ENCODE measurements at regions not wholly inside any gene's neighbourhood (a gene's known extent, or its start where the extent isn't known, plus 50 kb on each side); places are given as distances from the start of the nearest gene placed in this dataset.

- BruUV-seq (replicated peaks): no TSS peak
- Histone ChIP-seq H3K4me3 (ENCODE audit: low read depth, low read length, poor library complexity, severe bottlenecking) (no peak overlapping the region), H3K27ac (ENCODE audit: low read depth, low read length, poor library complexity, severe bottlenecking) (no peak overlapping the region), H3K36me3 (ENCODE audit: insufficient read depth, low read length, poor library complexity, severe bottlenecking) (no peaks in the 10 kb centered on the region), H3K9me3 (ENCODE audit: low read depth, low read length, poor library complexity, severe bottlenecking) (no peaks in the 10 kb centered on the region), H3K4me1 (ENCODE audit: insufficient read depth, low read length, poor library complexity, severe bottlenecking) (no peaks in the 10 kb centered on the region), H3K27me3 (replicated peaks; ENCODE audit: insufficient read depth, low read depth, low read length, poor library complexity) (no peaks in the 10 kb centered on the region)
- CTCF ChIA-PET: no interaction called here
- DNase-seq (ENCODE audit: low spot score): no peak
- TF ChIP-seq, protein P1, sequence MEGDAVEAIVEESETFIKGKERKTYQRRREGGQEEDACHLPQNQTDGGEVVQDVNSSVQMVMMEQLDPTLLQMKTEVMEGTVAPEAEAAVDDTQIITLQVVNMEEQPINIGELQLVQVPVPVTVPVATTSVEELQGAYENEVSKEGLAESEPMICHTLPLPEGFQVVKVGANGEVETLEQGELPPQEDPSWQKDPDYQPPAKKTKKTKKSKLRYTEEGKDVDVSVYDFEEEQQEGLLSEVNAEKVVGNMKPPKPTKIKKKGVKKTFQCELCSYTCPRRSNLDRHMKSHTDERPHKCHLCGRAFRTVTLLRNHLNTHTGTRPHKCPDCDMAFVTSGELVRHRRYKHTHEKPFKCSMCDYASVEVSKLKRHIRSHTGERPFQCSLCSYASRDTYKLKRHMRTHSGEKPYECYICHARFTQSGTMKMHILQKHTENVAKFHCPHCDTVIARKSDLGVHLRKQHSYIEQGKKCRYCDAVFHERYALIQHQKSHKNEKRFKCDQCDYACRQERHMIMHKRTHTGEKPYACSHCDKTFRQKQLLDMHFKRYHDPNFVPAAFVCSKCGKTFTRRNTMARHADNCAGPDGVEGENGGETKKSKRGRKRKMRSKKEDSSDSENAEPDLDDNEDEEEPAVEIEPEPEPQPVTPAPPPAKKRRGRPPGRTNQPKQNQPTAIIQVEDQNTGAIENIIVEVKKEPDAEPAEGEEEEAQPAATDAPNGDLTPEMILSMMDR (conservative IDR thresholded peaks at IDR 0.05; ENCODE audit: low read depth, low read length): no peak
- TF ChIP-seq EZH2 (IDR thresholded peaks at IDR 0.05; ENCODE audit: borderline replicate concordance, low read depth, low read length, poor library complexity, severe bottlenecking): no peak
- intact Hi-C loops (cut with micrococcal nuclease; ENCODE audit: unreplicated experiment): no loop called here
- POLR2A ChIA-PET (ENCODE audit: low non-redundant PET): no interaction called here
These were observed 228.2 kb downstream of the PCDH10 start for GRCh38 chr4:133377286-133377685.

- ChIA-PET CTCF (no interaction called here), POLR2A (ENCODE audit: low non-redundant PET) (no interaction called here)
- TF ChIP-seq, protein P1 (conservative IDR thresholded peaks at IDR 0.05; ENCODE audit: low read depth, low read length): no peak
- TF ChIP-seq EZH2 (IDR thresholded peaks at IDR 0.05; ENCODE audit: borderline replicate concordance, low read depth, low read length, poor library complexity, severe bottlenecking): no peak
- Histone ChIP-seq H3K4me1 (ENCODE audit: insufficient read depth, low read length, poor library complexity, severe bottlenecking) (no peaks in the 10 kb centered on the region), H3K27me3 (replicated peaks; ENCODE audit: insufficient read depth, low read depth, low read length, poor library complexity) (no peaks in the 10 kb centered on the region), H3K4me3 (ENCODE audit: low read depth, low read length, poor library complexity, severe bottlenecking) (no peak overlapping the region), H3K36me3 (ENCODE audit: insufficient read depth, low read length, poor library complexity, severe bottlenecking) (no peaks in the 10 kb centered on the region), H3K9me3 (ENCODE audit: low read depth, low read length, poor library complexity, severe bottlenecking) (no peaks in the 10 kb centered on the region), H3K27ac (ENCODE audit: low read depth, low read length, poor library complexity, severe bottlenecking) (no peak overlapping the region)
- intact Hi-C loops (cut with micrococcal nuclease; ENCODE audit: unreplicated experiment): no loop called here
- no TSS peak for BruUV-seq (replicated peaks)
- no peak for DNase-seq (ENCODE audit: low spot score)
These were observed 223.6 kb downstream of the PCDH10 start for GRCh38 chr4:133372699-133373098.

DNA sequence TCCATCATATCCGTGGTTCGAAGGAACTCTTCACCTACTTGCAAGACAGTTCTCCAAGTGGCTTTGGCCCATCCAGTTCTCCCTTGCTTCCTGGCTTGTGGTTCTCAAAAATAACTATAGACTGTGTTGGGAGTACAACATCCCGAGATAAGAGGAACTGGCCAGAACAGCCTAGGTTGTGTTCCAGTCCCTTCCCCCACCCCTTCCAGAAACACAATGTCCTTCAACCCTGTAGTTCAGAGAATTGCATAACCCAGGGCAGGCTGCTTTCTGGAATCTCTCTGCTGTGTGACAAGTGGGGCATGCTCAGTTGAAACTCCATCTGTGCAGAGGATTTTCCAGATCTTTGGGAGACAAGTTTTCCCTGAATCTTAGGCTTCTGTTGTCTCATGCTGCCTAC lies 206.5 kb downstream of the PCDH10 start:
- POLR2A ChIA-PET (ENCODE audit: low non-redundant PET): no interaction called here
- intact Hi-C loops (cut with micrococcal nuclease; ENCODE audit: unreplicated experiment): no loop called here
- CTCF ChIA-PET: no interaction called here
- Histone ChIP-seq H3K4me1 (ENCODE audit: insufficient read depth, low read length, poor library complexity, severe bottlenecking) (no peaks in the 10 kb centered on the region), H3K27me3 (replicated peaks; ENCODE audit: insufficient read depth, low read depth, low read length, poor library complexity) (no peaks in the 10 kb centered on the region), H3K27ac (ENCODE audit: low read depth, low read length, poor library complexity, severe bottlenecking) (no peak overlapping the region), H3K9me3 (ENCODE audit: low read depth, low read length, poor library complexity, severe bottlenecking) (no peaks in the 10 kb centered on the region), H3K4me3 (ENCODE audit: low read depth, low read length, poor library complexity, severe bottlenecking) (no peak overlapping the region), H3K36me3 (ENCODE audit: insufficient read depth, low read length, poor library complexity, severe bottlenecking) (no peaks in the 10 kb centered on the region)
- no peak for TF ChIP-seq EZH2 (IDR thresholded peaks at IDR 0.05; ENCODE audit: borderline replicate concordance, low read depth, low read length, poor library complexity, severe bottlenecking)
- TF ChIP-seq, protein P1 (conservative IDR thresholded peaks at IDR 0.05; ENCODE audit: low read depth, low read length): no peak
- no TSS peak for BruUV-seq (replicated peaks)
- DNase-seq (ENCODE audit: low spot score): no peak
